Central memory CD8-positive, alpha-beta T cell (primary cell): ENCODE measurements at regions not wholly inside any gene's neighbourhood (a gene's known extent, or its start where the extent isn't known, plus 50 kb on each side); places are given as distances from the start of the nearest gene placed in this dataset.

Source experiments
- ATAC-seq: fragments of 150-1000 bp; cut with Tn5 transposase; replicated peaks from 2 replicates; pipeline ENCODE4 v1.10.0; 2022; ENCODE audit warnings: mild to moderate bottlenecking, moderate FRiP score, moderate number of reproducible peaks; ENCODE audit not compliant: poor library complexity, severe bottlenecking; ENCODE audit errors: extremely low read depth
- DNase-seq, 2 donors: peaks; one replicate each; pipeline ENCODE4 v3.0.0; 2021; ENCODE audit warnings: low spot score in 2 of 2
- H3K27ac Mint-ChIP-seq: one replicate; pipeline ENCODE4 v1.8.0; 2022; ENCODE audit warnings: low read depth, mild to moderate bottlenecking, moderate library complexity, mixed read lengths
- H3K27me3 Mint-ChIP-seq: one replicate; pipeline ENCODE4 v1.8.0; 2022; ENCODE audit warnings: mixed read lengths
- H3K36me3 Mint-ChIP-seq: one replicate; pipeline ENCODE4 v1.8.0; 2022; ENCODE audit warnings: mild to moderate bottlenecking, moderate library complexity, mixed read lengths; ENCODE audit not compliant: insufficient read depth
- H3K4me1 Mint-ChIP-seq: one replicate; pipeline ENCODE4 v1.8.0; 2022; ENCODE audit warnings: mixed read lengths
- H3K4me3 Mint-ChIP-seq: one replicate; pipeline ENCODE4 v1.8.0; 2022; ENCODE audit warnings: mild to moderate bottlenecking, moderate library complexity, mixed read lengths
- H3K9me3 Mint-ChIP-seq: one replicate; pipeline ENCODE4 v1.8.0; 2022; ENCODE audit warnings: mixed read lengths

DNA sequence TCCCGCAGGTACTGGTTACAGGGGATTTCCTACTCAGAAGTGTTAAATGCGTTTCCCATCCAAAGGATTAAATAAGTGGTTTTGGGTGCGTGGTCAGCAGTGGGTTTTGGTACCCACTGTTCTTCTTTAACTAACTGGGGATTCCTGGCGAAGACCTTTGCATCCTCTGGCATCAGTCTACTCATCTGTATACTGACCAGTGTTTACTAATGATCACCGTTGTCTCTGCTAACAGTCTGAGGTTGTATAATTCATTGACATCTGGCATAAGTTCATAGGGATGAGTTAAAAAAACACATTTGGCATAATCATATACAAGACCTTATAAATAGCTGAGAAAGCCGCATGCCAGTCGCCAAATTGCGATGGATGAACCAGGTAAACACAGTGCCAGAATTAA lies 339.1 kb downstream of the PMP22 start:
- no peaks in the 10 kb centered on the region for H3K36me3 Mint-ChIP-seq
- ATAC-seq (no peak), DNase-seq (no peak)
- H3K27ac Mint-ChIP-seq = no peak overlapping the region
- no peaks in the 10 kb centered on the region for H3K4me1 Mint-ChIP-seq
- peaks cover 35% of the 10 kb centered on the region for H3K27me3 Mint-ChIP-seq
- H3K9me3 Mint-ChIP-seq = no peaks in the 10 kb centered on the region
- no peak overlapping the region for H3K4me3 Mint-ChIP-seq

DNA sequence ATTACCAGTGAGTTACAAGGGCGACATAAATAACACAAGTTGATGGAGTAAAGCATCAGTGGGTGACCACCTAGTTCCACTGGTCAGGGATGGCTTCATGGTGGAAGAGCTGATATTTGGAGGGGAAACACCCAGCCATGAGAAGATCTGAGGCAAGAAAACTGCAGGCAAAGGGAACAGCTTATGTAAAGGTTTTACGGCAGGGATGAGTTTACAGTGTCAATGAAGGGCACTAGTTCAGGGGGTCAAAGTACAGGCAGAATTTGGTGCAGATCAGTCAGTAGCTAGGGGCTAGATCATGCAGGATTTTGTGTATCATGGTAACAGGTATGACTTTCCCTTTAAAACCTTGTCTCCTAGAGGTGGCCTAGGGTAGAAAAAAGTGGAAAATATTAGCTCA lies 339.6 kb downstream of the PMP22 start:
- DNase-seq = no peak

DNA sequence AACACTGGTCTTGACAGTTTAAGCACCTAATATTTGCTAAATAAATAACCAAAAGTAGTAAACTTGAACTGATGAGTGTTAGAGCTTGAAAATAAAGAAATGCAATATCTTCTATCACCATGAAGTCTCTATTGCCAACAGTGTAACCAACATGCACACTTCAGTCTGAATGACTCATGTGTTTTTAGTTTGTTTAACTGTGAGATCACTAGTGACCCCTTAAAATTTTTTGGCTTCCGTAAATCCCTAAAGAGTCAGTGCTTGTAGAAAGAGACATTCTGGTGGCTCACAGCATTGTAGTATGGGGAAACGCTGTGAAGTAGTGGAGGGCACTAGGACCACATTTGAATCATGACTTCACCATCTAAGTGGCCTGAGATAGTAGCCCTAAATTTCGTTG lies 341.1 kb downstream of the PMP22 start:
- no peak for ATAC-seq
- H3K4me1 Mint-ChIP-seq = no peaks in the 10 kb centered on the region
- no peaks in the 10 kb centered on the region for H3K9me3 Mint-ChIP-seq
- H3K36me3 Mint-ChIP-seq = no peaks in the 10 kb centered on the region
- no peak overlapping the region for H3K4me3 Mint-ChIP-seq
- H3K27ac Mint-ChIP-seq = no peak overlapping the region
- no peak for DNase-seq
- H3K27me3 Mint-ChIP-seq = peaks cover 23% of the 10 kb centered on the region

More for the DNA sequence above, 339.6 kb downstream of the PMP22 start:
- Mint-ChIP-seq H3K9me3 (no peaks in the 10 kb centered on the region), H3K27me3 (peaks cover 35% of the 10 kb centered on the region), H3K27ac (no peak overlapping the region), H3K36me3 (no peaks in the 10 kb centered on the region), H3K4me1 (no peaks in the 10 kb centered on the region), H3K4me3 (no peak overlapping the region)
- no peak for ATAC-seq

DNA sequence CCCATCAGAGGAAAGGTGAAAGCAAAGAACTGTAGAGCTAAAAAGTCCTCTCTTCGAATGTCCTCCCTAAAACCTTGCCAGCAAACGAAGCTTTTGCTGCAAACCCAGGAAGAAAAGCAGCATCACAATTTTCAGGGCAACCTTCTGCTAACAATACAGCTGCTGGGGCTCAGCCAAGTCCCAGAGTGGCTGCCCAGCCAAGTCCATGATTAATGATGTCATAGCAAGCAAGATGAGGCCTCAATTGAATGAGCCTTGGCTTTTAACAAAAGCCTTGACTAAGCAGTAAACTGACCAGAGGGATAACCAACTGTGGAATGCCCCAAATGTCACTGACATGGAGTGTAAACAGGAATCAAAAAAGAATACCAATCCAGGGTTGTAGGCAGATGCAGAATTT lies 342.7 kb downstream of the PMP22 start:
- Mint-ChIP-seq H3K27ac (no peak overlapping the region), H3K36me3 (no peaks in the 10 kb centered on the region), H3K27me3 (peaks cover 17% of the 10 kb centered on the region), H3K9me3 (no peaks in the 10 kb centered on the region), H3K4me3 (no peak overlapping the region), H3K4me1 (no peaks in the 10 kb centered on the region)
- ATAC-seq (no peak), DNase-seq (no peak)

DNA sequence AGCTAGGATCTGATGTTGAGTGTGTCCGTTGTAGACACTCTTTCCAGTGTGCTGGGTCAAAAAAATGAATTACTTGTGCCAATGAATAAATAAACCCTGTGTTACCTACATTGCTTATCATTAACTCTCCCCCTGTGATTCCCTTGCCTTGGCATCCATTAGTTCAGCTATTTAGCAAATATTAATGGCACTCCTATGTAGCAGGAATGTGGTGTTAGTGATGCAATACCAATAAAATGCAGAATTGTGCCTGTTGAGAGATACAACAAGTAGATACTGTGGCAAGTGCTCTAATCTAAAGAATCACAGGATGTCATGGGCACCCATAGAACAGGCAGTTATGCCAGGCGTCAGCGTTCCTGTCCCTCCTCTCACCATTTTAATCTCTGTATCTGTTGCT lies 343.2 kb downstream of the PMP22 start:
- Mint-ChIP-seq H3K4me1 (no peaks in the 10 kb centered on the region), H3K9me3 (no peaks in the 10 kb centered on the region), H3K4me3 (no peak overlapping the region), H3K27me3 (peaks cover 13% of the 10 kb centered on the region), H3K36me3 (no peaks in the 10 kb centered on the region), H3K27ac (no peak overlapping the region)
- DNase-seq (no peak), ATAC-seq (no peak)

DNA sequence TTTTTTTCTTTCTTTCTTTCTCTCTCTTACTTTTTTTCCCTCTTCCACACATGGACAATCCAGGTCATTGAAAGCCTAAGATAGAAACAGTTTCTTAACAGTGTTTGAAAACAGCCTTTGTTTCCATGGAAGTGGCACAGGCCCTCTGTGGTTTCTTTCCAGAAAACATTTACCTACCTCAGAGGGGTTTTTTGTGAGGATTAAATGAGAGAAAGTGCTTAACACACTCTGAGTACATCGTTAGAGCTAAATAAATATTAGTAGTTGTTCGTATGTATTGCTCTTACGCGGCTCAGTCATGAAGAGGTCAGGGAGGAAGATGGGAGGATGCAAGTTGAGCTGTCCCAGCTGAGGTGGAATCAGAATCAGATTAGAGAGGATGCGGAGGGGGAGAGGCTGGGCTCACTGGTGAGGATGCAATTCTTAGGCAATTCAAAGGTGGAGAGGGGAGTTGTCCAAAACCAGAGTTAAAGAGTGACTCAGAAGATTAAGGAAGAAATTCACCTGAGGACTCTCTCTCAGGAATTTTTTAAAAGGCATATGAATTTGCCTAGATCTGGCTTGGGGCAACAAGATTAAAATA lies 345.4 kb downstream of the PMP22 start:
- Mint-ChIP-seq H3K4me1 (no peaks in the 10 kb centered on the region), H3K4me3 (no peak overlapping the region), H3K36me3 (no peaks in the 10 kb centered on the region), H3K27ac (no peak overlapping the region), H3K9me3 (no peaks in the 10 kb centered on the region), H3K27me3 (peaks cover 5% of the 10 kb centered on the region)
- ATAC-seq (no peak), DNase-seq (no peak)

DNA sequence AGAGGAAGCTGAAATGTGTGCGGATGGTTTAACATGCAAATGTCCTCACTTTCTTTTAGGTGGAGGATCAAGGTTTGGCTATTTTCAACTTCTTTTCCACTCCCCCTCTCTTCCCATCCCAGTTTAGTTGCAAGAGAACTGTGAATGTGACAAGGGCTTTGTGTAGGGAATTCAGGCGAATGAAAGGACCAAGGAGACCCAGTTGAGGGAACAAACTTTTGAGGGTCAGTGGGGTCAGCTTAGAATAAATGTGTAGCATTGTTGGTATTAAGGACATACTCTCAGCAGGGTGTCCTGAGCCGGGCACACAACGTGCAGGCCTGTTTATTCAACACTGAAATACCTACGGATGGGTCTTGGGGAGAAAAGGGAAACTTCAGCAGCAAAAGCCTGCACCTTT lies 346.0 kb downstream of the PMP22 start:
- ATAC-seq = no peak
- Mint-ChIP-seq H3K36me3 (no peaks in the 10 kb centered on the region), H3K27me3 (peaks cover 11% of the 10 kb centered on the region), H3K4me1 (no peaks in the 10 kb centered on the region), H3K4me3 (no peak overlapping the region), H3K27ac (no peak overlapping the region), H3K9me3 (no peaks in the 10 kb centered on the region)
- DNase-seq = no peak

DNA sequence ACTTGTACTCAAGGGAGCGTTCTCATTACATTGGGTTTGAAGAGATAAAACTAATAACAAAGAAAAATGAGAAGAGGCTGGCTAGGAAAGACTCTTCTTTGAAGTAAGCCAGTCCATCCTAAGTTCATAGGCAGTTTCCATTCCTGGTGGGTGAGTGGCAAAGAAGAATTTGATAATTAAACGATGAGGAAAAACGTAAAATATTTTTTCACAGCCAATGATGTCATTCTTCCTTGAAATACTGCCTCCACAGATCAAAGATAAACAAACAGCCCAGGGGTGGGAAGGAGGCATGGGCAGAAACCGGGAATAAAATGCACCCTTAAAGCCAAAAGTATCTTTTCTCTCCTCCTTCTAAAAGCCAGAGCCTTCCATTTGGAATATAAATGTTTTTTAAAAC lies 346.6 kb downstream of the PMP22 start:
- H3K27ac Mint-ChIP-seq = no peak overlapping the region
- no peaks in the 10 kb centered on the region for H3K9me3 Mint-ChIP-seq
- ATAC-seq = no peak
- H3K4me1 Mint-ChIP-seq = no peaks in the 10 kb centered on the region
- no peak overlapping the region for H3K4me3 Mint-ChIP-seq
- no peak for DNase-seq
- H3K36me3 Mint-ChIP-seq = no peaks in the 10 kb centered on the region
- H3K27me3 Mint-ChIP-seq = peaks cover 16% of the 10 kb centered on the region

DNA sequence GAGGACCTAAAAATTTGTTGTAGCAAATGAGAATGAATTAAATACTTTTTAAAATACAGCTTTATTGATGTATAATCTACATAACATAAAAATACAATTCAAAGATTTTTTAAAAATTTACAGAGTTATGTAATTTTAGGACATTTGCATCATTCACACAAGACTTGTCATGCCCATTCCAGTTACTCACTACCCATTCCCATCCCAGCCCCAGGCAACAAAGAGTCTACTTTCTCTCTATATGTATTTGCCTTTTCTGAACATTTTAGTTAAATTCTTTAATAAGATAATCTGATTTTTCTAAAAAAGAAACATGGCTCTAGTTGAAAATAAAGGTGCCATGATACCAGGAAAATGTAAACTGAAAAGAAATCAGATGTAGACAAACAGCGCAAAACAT lies 354.2 kb downstream of the PMP22 start:
- DNase-seq (no peak), ATAC-seq (no peak)
- no peaks in the 10 kb centered on the region for H3K4me1 Mint-ChIP-seq
- H3K36me3 Mint-ChIP-seq = no peaks in the 10 kb centered on the region
- H3K4me3 Mint-ChIP-seq = no peak overlapping the region
- H3K27me3 Mint-ChIP-seq = peaks cover 71% of the 10 kb centered on the region
- H3K27ac Mint-ChIP-seq = no peak overlapping the region
- H3K9me3 Mint-ChIP-seq = peaks cover 5% of the 10 kb centered on the region

DNA sequence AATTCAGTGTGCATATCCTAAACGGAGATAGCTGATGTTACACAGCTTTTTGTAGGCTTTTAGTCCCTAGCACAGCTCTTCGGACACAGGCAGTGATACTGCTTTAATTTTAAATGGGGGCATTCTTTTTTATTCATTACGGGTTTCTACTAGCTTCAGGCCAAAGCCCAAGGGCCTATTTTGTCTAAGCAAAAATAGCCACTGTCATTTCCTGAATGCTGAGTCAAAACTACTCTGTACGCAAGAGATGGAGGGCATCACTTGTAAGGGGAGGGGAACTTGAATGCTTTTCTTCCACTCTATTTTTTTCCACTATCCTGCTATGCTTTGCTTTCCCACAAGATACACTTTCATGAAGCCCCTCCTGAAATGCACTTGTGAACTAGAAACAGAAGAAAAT lies 360.7 kb downstream of the PMP22 start:
- Mint-ChIP-seq H3K36me3 (no peaks in the 10 kb centered on the region), H3K4me1 (no peaks in the 10 kb centered on the region), H3K27ac (no peak overlapping the region), H3K27me3 (peaks cover 27% of the 10 kb centered on the region), H3K9me3 (no peaks in the 10 kb centered on the region), H3K4me3 (no peak overlapping the region)
- ATAC-seq (no peak), DNase-seq (no peak)

DNA sequence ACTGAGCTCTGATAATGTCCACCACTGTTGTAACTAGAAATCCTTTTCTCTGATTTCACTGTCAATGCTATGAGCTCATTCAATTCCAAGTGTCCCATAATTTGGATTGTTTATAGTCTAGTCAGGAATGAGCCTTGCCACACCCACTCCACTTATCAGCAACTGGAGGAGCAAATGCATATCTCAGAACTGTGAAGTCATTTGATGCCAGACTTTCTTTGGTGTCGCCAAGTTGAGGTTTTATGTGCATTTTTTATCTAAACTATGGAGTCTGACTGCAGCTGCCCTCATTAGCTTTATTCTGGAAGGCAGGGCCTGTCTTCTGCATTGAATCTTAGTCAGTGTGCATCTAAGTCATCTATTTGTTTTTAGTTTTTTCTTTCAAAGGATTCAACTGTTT lies 361.3 kb downstream of the PMP22 start:
- H3K9me3 Mint-ChIP-seq = no peaks in the 10 kb centered on the region

DNA sequence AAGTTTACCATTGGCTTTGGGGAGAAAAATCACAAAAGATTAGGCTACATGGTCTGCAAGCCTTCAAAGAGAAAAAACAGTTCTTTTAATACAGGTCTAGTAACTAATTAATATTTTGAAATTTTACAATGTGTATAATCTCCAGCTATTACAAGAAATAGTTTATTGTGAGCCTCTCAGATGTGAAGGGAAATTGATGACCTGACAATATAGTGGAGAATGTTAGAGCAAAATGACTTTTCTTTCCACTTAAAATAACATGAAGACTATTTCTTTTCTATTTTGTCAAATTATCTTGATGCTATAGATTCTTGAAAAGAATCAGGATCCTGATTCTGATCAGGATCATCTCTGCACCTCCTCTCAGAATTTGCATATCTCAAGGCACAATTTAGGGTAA lies 362.3 kb downstream of the PMP22 start:
- no peak overlapping the region for H3K4me3 Mint-ChIP-seq
- H3K9me3 Mint-ChIP-seq = no peaks in the 10 kb centered on the region
- DNase-seq (no peak), ATAC-seq (no peak)
- H3K27me3 Mint-ChIP-seq = peaks cover 26% of the 10 kb centered on the region
- H3K36me3 Mint-ChIP-seq = no peaks in the 10 kb centered on the region
- no peak overlapping the region for H3K27ac Mint-ChIP-seq
- H3K4me1 Mint-ChIP-seq = no peaks in the 10 kb centered on the region

More for the DNA sequence above, 361.3 kb downstream of the PMP22 start:
- Mint-ChIP-seq H3K36me3 (no peaks in the 10 kb centered on the region), H3K27me3 (peaks cover 26% of the 10 kb centered on the region), H3K4me3 (no peak overlapping the region), H3K4me1 (no peaks in the 10 kb centered on the region), H3K27ac (no peak overlapping the region)
- ATAC-seq = no peak
- no peak for DNase-seq

DNA sequence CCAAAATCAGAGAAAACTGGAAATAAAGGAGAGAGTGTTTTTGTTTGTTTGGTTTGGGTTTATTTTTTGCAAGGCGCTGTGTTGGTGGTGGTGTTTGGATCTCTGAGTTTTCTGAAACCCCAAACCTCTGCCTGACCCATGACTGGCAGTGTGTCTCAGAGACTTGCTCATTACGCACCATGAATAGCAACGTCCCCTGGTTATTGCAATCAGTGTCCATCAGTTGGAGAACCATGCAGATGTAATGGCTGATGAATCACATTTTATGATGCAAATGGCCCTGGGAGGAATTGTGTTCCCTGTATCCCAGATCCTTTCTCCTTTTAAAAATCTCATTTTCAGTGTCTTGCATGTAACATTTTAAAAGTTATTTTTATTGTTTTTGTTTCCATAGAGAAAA lies 362.8 kb downstream of the PMP22 start:
- no peaks in the 10 kb centered on the region for H3K4me1 Mint-ChIP-seq
- H3K36me3 Mint-ChIP-seq = no peaks in the 10 kb centered on the region
- no peak for ATAC-seq
- H3K4me3 Mint-ChIP-seq = no peak overlapping the region
- no peak overlapping the region for H3K27ac Mint-ChIP-seq
- no peaks in the 10 kb centered on the region for H3K9me3 Mint-ChIP-seq
- peaks cover 23% of the 10 kb centered on the region for H3K27me3 Mint-ChIP-seq
- no peak for DNase-seq

DNA sequence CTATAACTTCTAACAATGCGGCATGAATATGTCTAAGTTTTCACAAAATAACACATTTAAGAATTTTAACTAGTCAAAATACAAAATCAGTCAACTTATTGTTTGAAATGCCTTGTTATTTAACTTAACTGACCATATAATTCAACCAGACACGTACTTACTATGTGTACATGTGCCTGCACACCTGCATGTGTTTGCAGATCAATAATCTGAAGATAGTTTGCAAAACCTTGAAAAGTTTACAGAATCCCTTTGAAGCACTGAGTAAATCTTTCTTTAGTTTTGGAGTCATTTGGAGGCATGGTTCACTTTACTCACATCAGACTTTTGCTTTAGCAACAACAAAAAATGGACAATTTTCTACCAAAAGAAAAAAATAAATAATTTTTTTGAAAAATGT lies 363.8 kb downstream of the PMP22 start:
- Mint-ChIP-seq H3K9me3 (no peaks in the 10 kb centered on the region), H3K4me3 (no peak overlapping the region), H3K36me3 (no peaks in the 10 kb centered on the region), H3K27ac (no peak overlapping the region), H3K4me1 (no peaks in the 10 kb centered on the region), H3K27me3 (peaks cover 14% of the 10 kb centered on the region)
- ATAC-seq (no peak), DNase-seq (no peak)
